Tibial nerve (tissue), 4 donors: ENCODE measurements at regions not wholly inside any gene's neighbourhood (a gene's known extent, or its start where the extent isn't known, plus 50 kb on each side); places are given as distances from the start of the nearest gene placed in this dataset.

Experiments used
- DNase-seq, 2 donors: peaks; one replicate each; pipeline ENCODE4 v3.0.0-alpha.2; 2019; ENCODE audit warnings: low spot score in 2 of 2
- H3K27ac ChIP-seq, 4 donors: fragments of 200-600 bp; sonication (generic) in 3 of 4; one replicate each; pipeline ENCODE4 v1.5.1; 2017 to 2019; ENCODE audit warnings: mild to moderate bottlenecking in 1 of 4
- H3K27me3 ChIP-seq, 2 donors: fragments of 200-600 bp; sonication (generic) in 1 of 2; one replicate each; pipeline versions ENCODE4 v1.5.1 to v1.6.0; 2017 to 2019
- H3K36me3 ChIP-seq, 3 donors: fragments of 200-600 bp; sonication (generic); one replicate each; pipeline ENCODE4 v1.5.1; 2018 to 2019
- H3K4me1 ChIP-seq, 4 donors: fragments of 200-600 bp; sonication (generic) in 3 of 4; one replicate each; pipeline ENCODE4 v1.5.1; 2017 to 2019
- H3K4me3 ChIP-seq, 4 donors: fragments of 200-600 bp; sonication (generic) in 3 of 4; one replicate each; pipeline ENCODE4 v1.5.1; 2017 to 2019; ENCODE audit warnings: mild to moderate bottlenecking in 1 of 4, moderate library complexity in 1 of 4
- H3K9me3 ChIP-seq, 4 donors: fragments of 200-600 bp; sonication (generic) in 3 of 4; one replicate each; pipeline ENCODE4 v1.5.1; 2017 to 2019
- EP300 ChIP-seq, 2 donors: sonication (generic); formaldehyde crosslinking; IDR thresholded peaks; one replicate each; pipeline ENCODE4 v1.6.1; 2017; ENCODE audit warnings: antibody characterized with exemption in 2 of 2, mild to moderate bottlenecking in 1 of 2
- POLR2A ChIP-seq, 2 donors: fragments of 450-650 bp; IDR thresholded peaks; one replicate each; pipeline ENCODE4 v1.6.1; 2017; ENCODE audit warnings: antibody characterized with exemption in 2 of 2, mild to moderate bottlenecking in 2 of 2, moderate library complexity in 2 of 2
- WGBS, 2 donors: methylation state at CpG; one replicate each; pipeline ENCODE4 v1.1.5; 2018; 5-methylcytosine and 5-hydroxymethylcytosine counted together
- TF ChIP-seq, protein P1 (sequence below), 5 experiments: fragments of 200-600 bp in 3 of 5; fragments of 450-650 bp in 2 of 5; sonication (generic) in 3 of 5; IDR thresholded peaks; one replicate each; pipeline ENCODE4 v1.5.1; 2016 to 2019; ENCODE audit warnings: antibody characterized with exemption in 5 of 5, mild to moderate bottlenecking in 3 of 5, moderate library complexity in 2 of 5

DNA sequence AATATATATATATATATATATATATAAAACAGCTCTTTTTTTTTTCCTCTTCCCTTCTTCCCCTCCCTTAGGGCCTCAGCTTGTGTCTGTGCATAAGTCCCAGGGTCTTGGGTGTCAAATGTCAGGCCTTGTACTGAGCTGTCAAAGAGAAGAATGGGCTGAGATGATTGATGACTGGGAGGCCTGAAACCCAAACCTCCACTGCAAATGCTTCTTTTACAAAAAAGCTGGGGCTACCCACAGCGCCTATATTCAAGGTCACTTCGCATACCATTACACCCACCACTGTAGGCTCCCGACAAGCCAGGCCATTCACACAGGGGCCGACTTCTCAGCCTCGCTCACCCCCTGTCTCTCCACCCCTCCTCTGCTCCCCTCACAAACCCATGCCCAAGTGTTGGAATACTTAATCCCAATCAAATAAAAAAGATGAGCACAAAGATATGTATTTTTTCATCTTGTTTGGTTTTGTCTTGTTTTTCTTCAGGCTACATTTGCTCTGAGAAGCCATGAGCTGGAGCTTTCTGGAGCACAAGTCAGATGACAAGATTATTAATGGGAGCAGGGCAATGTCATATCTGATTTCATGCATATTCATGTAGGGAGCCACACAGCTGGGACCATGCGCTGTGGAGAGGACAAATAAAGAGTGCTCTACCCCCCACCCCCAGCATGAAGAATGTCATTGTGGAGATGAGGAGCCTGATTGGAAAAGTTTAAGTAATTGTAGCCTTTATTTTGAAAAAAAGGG lies 614.4 kb upstream of the NR2F2 start:
- DNase-seq, result no peak
- peak overlapping the region in 3 of 4 donors; percentile 11 to 76 (median 72) for H3K27ac ChIP-seq
- H3K9me3 ChIP-seq, result no peaks in the 10 kb centered on the region
- 48 to 79% methylated on average over 6 of the region's 6 CpGs for WGBS, 2 donors
- H3K27me3 ChIP-seq, result no peaks in the 10 kb centered on the region
- no peak overlapping the region for H3K4me3 ChIP-seq
- no peaks in the 10 kb centered on the region for H3K36me3 ChIP-seq
- peaks cover 0 to 55% (median 13%) of the 10 kb centered on the region in 4 donors for H3K4me1 ChIP-seq
- TF ChIP-seq EP300 (IDR thresholded peaks at IDR 0.05), result no peak
- TF ChIP-seq, protein P1, sequence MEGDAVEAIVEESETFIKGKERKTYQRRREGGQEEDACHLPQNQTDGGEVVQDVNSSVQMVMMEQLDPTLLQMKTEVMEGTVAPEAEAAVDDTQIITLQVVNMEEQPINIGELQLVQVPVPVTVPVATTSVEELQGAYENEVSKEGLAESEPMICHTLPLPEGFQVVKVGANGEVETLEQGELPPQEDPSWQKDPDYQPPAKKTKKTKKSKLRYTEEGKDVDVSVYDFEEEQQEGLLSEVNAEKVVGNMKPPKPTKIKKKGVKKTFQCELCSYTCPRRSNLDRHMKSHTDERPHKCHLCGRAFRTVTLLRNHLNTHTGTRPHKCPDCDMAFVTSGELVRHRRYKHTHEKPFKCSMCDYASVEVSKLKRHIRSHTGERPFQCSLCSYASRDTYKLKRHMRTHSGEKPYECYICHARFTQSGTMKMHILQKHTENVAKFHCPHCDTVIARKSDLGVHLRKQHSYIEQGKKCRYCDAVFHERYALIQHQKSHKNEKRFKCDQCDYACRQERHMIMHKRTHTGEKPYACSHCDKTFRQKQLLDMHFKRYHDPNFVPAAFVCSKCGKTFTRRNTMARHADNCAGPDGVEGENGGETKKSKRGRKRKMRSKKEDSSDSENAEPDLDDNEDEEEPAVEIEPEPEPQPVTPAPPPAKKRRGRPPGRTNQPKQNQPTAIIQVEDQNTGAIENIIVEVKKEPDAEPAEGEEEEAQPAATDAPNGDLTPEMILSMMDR (IDR thresholded peaks at IDR 0.05), result no peak
- no peak for TF ChIP-seq POLR2A (IDR thresholded peaks at IDR 0.05)

- H3K27ac ChIP-seq, result peak overlapping the region in 2 of 4 donors; percentile 72 to 76
- H3K4me3 ChIP-seq, result no peak overlapping the region
- H3K27me3 ChIP-seq, result no peaks in the 10 kb centered on the region
- H3K9me3 ChIP-seq, result no peaks in the 10 kb centered on the region
- H3K36me3 ChIP-seq, result no peaks in the 10 kb centered on the region
- DNase-seq, result no peak
- H3K4me1 ChIP-seq, result peaks cover 0 to 55% (median 13%) of the 10 kb centered on the region in 4 donors
- TF ChIP-seq EP300 (IDR thresholded peaks at IDR 0.05) (no peak), POLR2A (IDR thresholded peaks at IDR 0.05) (no peak)
- TF ChIP-seq, protein P1 (IDR thresholded peaks at IDR 0.05), result no peak
These were observed 613.8 kb upstream of the NR2F2 start for GRCh38 chr15:95716708-95717107.

DNA sequence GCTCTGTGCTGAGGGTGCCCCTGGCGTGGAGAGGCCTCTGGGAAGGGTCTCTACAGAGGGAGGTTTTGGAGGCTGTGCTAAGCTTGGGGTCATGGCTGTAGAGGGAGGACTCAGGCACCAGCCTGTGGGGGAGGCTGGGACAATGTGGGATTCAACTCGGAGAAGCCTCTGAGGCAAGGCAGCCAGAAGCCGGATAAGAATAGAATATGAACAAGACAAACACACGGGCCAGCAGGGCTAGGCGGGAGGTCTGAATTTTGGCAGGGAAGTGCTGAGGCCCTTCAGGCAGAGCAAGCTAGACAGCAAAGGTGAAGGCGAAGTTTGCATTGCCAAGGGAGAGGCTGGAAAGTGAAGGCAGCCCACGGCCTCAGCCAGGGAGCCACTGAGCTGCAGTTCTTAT lies 612.1 kb upstream of the NR2F2 start:
- TF ChIP-seq EP300 (IDR thresholded peaks at IDR 0.05), result no peak
- TF ChIP-seq, protein P1 (IDR thresholded peaks at IDR 0.05), result no peak
- TF ChIP-seq POLR2A (IDR thresholded peaks at IDR 0.05), result no peak
- H3K27ac ChIP-seq, result peak overlapping the region in 2 of 4 donors; percentile 54 to 65
- no peak overlapping the region for H3K4me3 ChIP-seq
- no peaks in the 10 kb centered on the region for H3K36me3 ChIP-seq
- peaks cover 0 to 43% (median 13%) of the 10 kb centered on the region in 4 donors for H3K4me1 ChIP-seq
- WGBS, 2 donors, result 35 to 44% methylated on average over 7 of the region's 7 CpGs
- no peaks in the 10 kb centered on the region for H3K9me3 ChIP-seq
- peak in 1 of 2 donors; percentile 7 for DNase-seq
- no peaks in the 10 kb centered on the region for H3K27me3 ChIP-seq

DNA sequence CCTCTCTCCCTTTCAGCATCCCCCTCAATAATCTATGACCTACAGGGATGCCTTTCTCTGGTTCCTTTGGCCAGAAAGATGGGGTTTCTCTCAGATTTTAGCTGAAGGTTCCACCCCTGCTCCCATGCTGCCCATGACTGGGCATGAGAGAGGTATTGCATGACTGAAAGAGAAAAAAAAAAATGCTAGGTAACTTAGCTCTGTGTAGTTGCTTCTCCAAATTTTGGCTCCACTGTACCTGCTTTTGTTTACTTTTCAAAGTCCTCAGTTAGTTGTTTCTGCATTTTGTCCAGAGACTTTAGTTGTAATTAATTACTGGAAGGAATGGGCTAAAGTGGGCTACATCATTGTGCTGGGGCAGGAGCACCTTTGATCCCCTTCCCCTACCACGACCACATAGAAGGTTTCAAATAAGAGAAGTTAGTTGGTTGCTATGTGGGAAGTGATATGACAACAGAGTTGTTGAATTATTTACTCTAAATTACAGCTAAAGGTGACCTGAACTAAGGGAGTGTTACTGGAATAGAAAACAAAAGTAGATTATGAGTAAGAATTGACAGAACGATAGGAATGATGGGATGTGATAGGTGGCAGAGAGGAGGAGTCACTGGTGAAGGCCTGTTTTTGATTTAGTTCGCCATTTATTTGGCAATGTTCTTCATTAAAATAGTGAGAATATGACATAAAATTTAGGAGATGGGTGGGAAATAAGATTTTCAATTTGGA lies 605.4 kb upstream of the NR2F2 start:
- H3K4me1 ChIP-seq, result no peaks in the 10 kb centered on the region
- no peaks in the 10 kb centered on the region for H3K27me3 ChIP-seq
- TF ChIP-seq, protein P1 (IDR thresholded peaks at IDR 0.05), result no peak
- TF ChIP-seq POLR2A (IDR thresholded peaks at IDR 0.05) (no peak), EP300 (IDR thresholded peaks at IDR 0.05) (no peak)
- H3K4me3 ChIP-seq, result no peak overlapping the region
- no peaks in the 10 kb centered on the region for H3K36me3 ChIP-seq
- H3K9me3 ChIP-seq, result no peaks in the 10 kb centered on the region
- DNase-seq, result no peak
- H3K27ac ChIP-seq, result no peak overlapping the region
- 91 to 100% methylated on average over 3 of the region's 3 CpGs for WGBS, 2 donors

- no peaks in the 10 kb centered on the region for H3K27me3 ChIP-seq
- no peak for DNase-seq
- H3K9me3 ChIP-seq, result no peaks in the 10 kb centered on the region
- TF ChIP-seq, protein P1 (IDR thresholded peaks at IDR 0.05), result no peak
- TF ChIP-seq POLR2A (IDR thresholded peaks at IDR 0.05) (no peak), EP300 (IDR thresholded peaks at IDR 0.05) (no peak)
- H3K4me1 ChIP-seq, result no peaks in the 10 kb centered on the region
- H3K36me3 ChIP-seq, result no peaks in the 10 kb centered on the region
- no peak overlapping the region for H3K4me3 ChIP-seq
- WGBS, 2 donors, result 90 to 91% methylated on average over 4 of the region's 4 CpGs
- no peak overlapping the region for H3K27ac ChIP-seq
These were observed 603.6 kb upstream of the NR2F2 start for GRCh38 chr15:95726891-95727290.
